HepG2 (cell line): ENCODE measurements at regions not wholly inside any gene's neighbourhood (a gene's known extent, or its start where the extent isn't known, plus 50 kb on each side); places are given as distances from the start of the nearest gene placed in this dataset.

Source experiments
- ATAC-seq: fragments of 200-7000 bp; cut with Tn5 transposase; 3 replicates; pipeline ENCODE4 v1.9.1; 2020; ENCODE audit warnings: mild to moderate bottlenecking, moderate library complexity
- BruUV-seq: library from RNA; stranded (reverse); fragments of 400-500 nt; replicated peaks from 2 replicates; lab custom pipeline; 2021; lab: Mats Ljungman, UMichigan
- CTCF ChIA-PET: fragments of 300-600 bp; formaldehyde crosslinking; extraction: SDS; loops from one replicate; lab custom pipeline; 2021; ENCODE audit warnings: low total read pairs, inconsistent platforms, low intra/inter-chr PET ratio; lab: Yijun Ruan, JAX
- POLR2A ChIA-PET: fragments of 350-600 bp; sonication (Branson Sonifier 250); formaldehyde crosslinking; loops from one replicate; lab custom pipeline; 2020; ENCODE audit warnings: antibody characterized with exemption, inconsistent platforms; lab: Yijun Ruan, JAX
- DNase-seq: peaks from one replicate; pipeline ENCODE4 v3.0.0-alpha.2; 2015; ENCODE audit warnings: low spot score
- FAIRE-seq: peaks from 3 replicates; lab custom pipeline; 2011; peaks lifted over from hg19 to GRCh38; lab: Jason Lieb, UNC
- H2AFZ ChIP-seq: one replicate; pipeline ENCODE4 v1.6.1; 2011; ENCODE audit warnings: low read length, inconsistent platforms
- H3K27ac ChIP-seq: fragments of 300-600 bp; 3 replicates; pipeline ENCODE4 v1.8.0; 2011; ENCODE audit warnings: mixed run types, mild to moderate bottlenecking, mixed read lengths, low read length, inconsistent platforms; ENCODE audit not compliant: insufficient read depth; ENCODE audit errors: extremely low read length
- H3K27me3 ChIP-seq, 2 experiments: fragments of 200-600 bp in 1 of 2; 2 replicates in 1 of 2; 3 replicates in 1 of 2; pipeline versions ENCODE4 v1.6.0 to v1.8.0; 2011; ENCODE audit warnings: low read length in 2 of 2, mild to moderate bottlenecking in 2 of 2, moderate library complexity in 2 of 2, inconsistent platforms in 1 of 2; ENCODE audit not compliant: insufficient read depth in 2 of 2, control insufficient read depth in 1 of 2
- H3K36me3 ChIP-seq, 2 experiments: fragments of 200-600 bp in 1 of 2; replicated peaks in 1 of 2; 2 replicates in 1 of 2; 3 replicates in 1 of 2; pipeline versions ENCODE4 v1.5.1 to v1.8.0; 2011; ENCODE audit warnings: low read length in 2 of 2, inconsistent platforms in 1 of 2; ENCODE audit not compliant: insufficient read depth in 2 of 2, control insufficient read depth in 1 of 2
- H3K4me1 ChIP-seq: 2 replicates; pipeline ENCODE4 v1.5.1; 2012; ENCODE audit warnings: low read length, inconsistent platforms; ENCODE audit not compliant: insufficient read depth
- H3K4me2 ChIP-seq: 2 replicates; pipeline ENCODE4 v1.6.0; 2011; ENCODE audit warnings: low read depth, low read length, inconsistent platforms
- H3K4me3 ChIP-seq, 3 experiments: fragments of 200-600 bp in 1 of 3; sonication (generic), shearing (Covaris generic) in 1 of 3; replicated peaks in 1 of 3; 2 replicates each; pipeline ENCODE4 v1.5.1; 2011 to 2016; ENCODE audit warnings: low read length in 3 of 3, inconsistent platforms in 2 of 3, low read depth in 2 of 3, mild to moderate bottlenecking in 2 of 3, control low read depth in 1 of 3, mixed read lengths in 1 of 3; ENCODE audit not compliant: insufficient read depth in 1 of 3
- H3K79me2 ChIP-seq: one replicate; pipeline ENCODE4 v1.6.1; 2011; ENCODE audit warnings: low read length, inconsistent platforms; ENCODE audit not compliant: insufficient read depth
- H3K9ac ChIP-seq: 2 replicates; pipeline ENCODE4 v1.6.0; 2011; ENCODE audit warnings: mild to moderate bottlenecking, low read depth, low read length, inconsistent platforms; ENCODE audit not compliant: insufficient read depth
- H3K9me3 ChIP-seq: 2 replicates; pipeline ENCODE4 v1.5.1; 2012; ENCODE audit warnings: mild to moderate bottlenecking, low read length
- H4K20me1 ChIP-seq: 2 replicates; pipeline ENCODE4 v1.6.0; 2011; ENCODE audit warnings: inconsistent platforms, mild to moderate bottlenecking, low read length, moderate library complexity; ENCODE audit not compliant: insufficient read depth
- DMAP1 ChIP-seq: IDR thresholded peaks from 2 replicates; pipeline ENCODE4 v1.6.1; 2016
- JARID2 ChIP-seq: sonication (generic); formaldehyde crosslinking; IDR thresholded peaks from 2 replicates; pipeline ENCODE4 v1.8.1; 2023; ENCODE audit warnings: missing genetic modification reagents, inconsistent platforms; ENCODE audit not compliant: insufficient replicate concordance
- PTBP1 ChIP-seq: fragments of 200-400 bp; formaldehyde crosslinking; IDR thresholded peaks from 2 replicates; pipeline ENCODE4 v1.6.1; 2018; ENCODE audit warnings: low read length, low read depth; ENCODE audit not compliant: poor library complexity, severe bottlenecking
- RARG ChIP-seq: sonication (generic); formaldehyde crosslinking; IDR thresholded peaks from 2 replicates; pipeline ENCODE4 v1.4.0; 2020; ENCODE audit warnings: low read depth, mild to moderate bottlenecking, missing genetic modification reagents
- SRY ChIP-seq: sonication (generic); formaldehyde crosslinking; IDR thresholded peaks from 2 replicates; pipeline ENCODE4 v1.8.0; 2022; ENCODE audit warnings: mild to moderate bottlenecking, missing genetic modification reagents
- ZFP62 ChIP-seq: sonication (generic); formaldehyde crosslinking; IDR thresholded peaks from 2 replicates; pipeline ENCODE4 v1.4.0; 2020; ENCODE audit warnings: missing genetic modification reagents
- ZNF251 ChIP-seq: sonication (generic); formaldehyde crosslinking; IDR thresholded peaks from 2 replicates; pipeline ENCODE4 v1.9.0; 2021; ENCODE audit warnings: mild to moderate bottlenecking, missing genetic modification reagents
- ZNF335 ChIP-seq: sonication (generic); formaldehyde crosslinking; IDR thresholded peaks from 2 replicates; pipeline ENCODE4 v1.4.0; 2020; ENCODE audit warnings: missing genetic modification reagents
- ZNF549 ChIP-seq: sonication (generic); formaldehyde crosslinking; IDR thresholded peaks from 2 replicates; pipeline ENCODE4 v1.5.0; 2020; ENCODE audit warnings: missing genetic modification reagents
- ZNF782 ChIP-seq: sonication (generic); formaldehyde crosslinking; IDR thresholded peaks from 2 replicates; pipeline ENCODE4 v1.4.0; 2020; ENCODE audit warnings: missing genetic modification reagents, mild to moderate bottlenecking, borderline replicate concordance
- ZNF792 ChIP-seq: IDR thresholded peaks from 2 replicates; pipeline ENCODE4 v1.6.1; 2016
- WGBS: methylation state at CpG from one replicate; pipeline ENCODE4 v1.1.6; 2017; ENCODE audit warnings: low lambda C conversion rate; 5-methylcytosine and 5-hydroxymethylcytosine counted together
- in situ Hi-C: cut with HindIII; loops from 2 replicates; pipeline ENCODE4 v1.10.0; 2017; ENCODE audit warnings: low pct_unique_long_range_greater_than_20kb; ENCODE audit not compliant: extremely low pct_ligation_motif_present
- intact Hi-C: fragments of 100-400 bp; cut with micrococcal nuclease; formaldehyde crosslinking; loops from one replicate; pipeline ENCODE4 v1.10.0; 2022; ENCODE audit not compliant: unreplicated experiment
- TF ChIP-seq, protein P1 (sequence below): fragments of 450-650 bp; IDR thresholded peaks from 2 replicates; pipeline ENCODE4 v1.6.1; 2017; ENCODE audit warnings: mild to moderate bottlenecking
- TF ChIP-seq, protein P2 (sequence below): sonication (generic); formaldehyde crosslinking; IDR thresholded peaks from 2 replicates; pipeline ENCODE4 v1.9.0; 2021; ENCODE audit warnings: missing genetic modification reagents, borderline replicate concordance
- TF ChIP-seq, protein P3 (sequence below): sonication (generic); formaldehyde crosslinking; IDR thresholded peaks from 2 replicates; pipeline ENCODE4 v1.4.0; 2020; ENCODE audit warnings: missing genetic modification reagents

DNA sequence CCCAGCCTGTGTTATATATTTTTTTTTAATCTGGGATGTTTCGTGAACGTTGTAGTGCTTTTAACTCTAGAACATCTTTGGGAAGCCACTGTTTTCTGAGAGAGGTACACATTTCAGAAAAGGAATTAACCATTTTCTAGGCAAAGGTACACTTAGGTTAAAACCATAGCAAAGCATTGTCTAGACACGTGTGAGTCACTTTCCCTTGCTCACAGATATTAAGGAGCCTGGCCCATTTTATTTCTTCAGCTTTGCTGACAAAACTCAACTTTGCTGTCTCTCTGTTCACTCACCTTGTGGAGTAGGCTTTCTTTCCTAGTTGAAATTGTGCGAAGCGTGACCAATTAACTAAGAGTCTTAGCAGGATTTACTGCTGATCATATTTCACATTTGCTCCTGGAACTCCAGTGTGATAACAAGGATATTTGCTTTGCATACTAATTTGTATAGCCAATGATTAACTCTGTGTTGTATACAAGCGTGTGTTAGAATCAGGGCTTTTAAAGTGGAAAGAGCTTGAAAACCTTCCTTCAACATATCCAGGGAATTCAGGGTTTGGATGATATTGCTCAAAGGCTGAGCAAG lies 215.0 kb upstream of the AGAP1 start:
- FAIRE-seq (no peak), DNase-seq (no peak), ATAC-seq (no peak)
- BruUV-seq: no TSS peak
- 34% methylated on average over 6 of the region's 6 CpGs for WGBS
- POLR2A ChIA-PET: no interaction called here
- no peaks in the 10 kb centered on the region for H3K79me2 ChIP-seq
- H2AFZ ChIP-seq: no peak overlapping the region
- no peaks in the 10 kb centered on the region for H3K36me3 ChIP-seq
- no peak for TF ChIP-seq JARID2
- TF ChIP-seq, protein P1, sequence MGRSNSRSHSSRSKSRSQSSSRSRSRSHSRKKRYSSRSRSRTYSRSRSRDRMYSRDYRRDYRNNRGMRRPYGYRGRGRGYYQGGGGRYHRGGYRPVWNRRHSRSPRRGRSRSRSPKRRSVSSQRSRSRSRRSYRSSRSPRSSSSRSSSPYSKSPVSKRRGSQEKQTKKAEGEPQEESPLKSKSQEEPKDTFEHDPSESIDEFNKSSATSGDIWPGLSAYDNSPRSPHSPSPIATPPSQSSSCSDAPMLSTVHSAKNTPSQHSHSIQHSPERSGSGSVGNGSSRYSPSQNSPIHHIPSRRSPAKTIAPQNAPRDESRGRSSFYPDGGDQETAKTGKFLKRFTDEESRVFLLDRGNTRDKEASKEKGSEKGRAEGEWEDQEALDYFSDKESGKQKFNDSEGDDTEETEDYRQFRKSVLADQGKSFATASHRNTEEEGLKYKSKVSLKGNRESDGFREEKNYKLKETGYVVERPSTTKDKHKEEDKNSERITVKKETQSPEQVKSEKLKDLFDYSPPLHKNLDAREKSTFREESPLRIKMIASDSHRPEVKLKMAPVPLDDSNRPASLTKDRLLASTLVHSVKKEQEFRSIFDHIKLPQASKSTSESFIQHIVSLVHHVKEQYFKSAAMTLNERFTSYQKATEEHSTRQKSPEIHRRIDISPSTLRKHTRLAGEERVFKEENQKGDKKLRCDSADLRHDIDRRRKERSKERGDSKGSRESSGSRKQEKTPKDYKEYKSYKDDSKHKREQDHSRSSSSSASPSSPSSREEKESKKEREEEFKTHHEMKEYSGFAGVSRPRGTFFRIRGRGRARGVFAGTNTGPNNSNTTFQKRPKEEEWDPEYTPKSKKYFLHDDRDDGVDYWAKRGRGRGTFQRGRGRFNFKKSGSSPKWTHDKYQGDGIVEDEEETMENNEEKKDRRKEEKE: no peak
- no peak for TF ChIP-seq ZNF549 (CRISPR knock-in tag)
- no peak for TF ChIP-seq ZFP62
- TF ChIP-seq ZNF792 (CRISPR knock-in tag): no peak
- TF ChIP-seq, protein P2, sequence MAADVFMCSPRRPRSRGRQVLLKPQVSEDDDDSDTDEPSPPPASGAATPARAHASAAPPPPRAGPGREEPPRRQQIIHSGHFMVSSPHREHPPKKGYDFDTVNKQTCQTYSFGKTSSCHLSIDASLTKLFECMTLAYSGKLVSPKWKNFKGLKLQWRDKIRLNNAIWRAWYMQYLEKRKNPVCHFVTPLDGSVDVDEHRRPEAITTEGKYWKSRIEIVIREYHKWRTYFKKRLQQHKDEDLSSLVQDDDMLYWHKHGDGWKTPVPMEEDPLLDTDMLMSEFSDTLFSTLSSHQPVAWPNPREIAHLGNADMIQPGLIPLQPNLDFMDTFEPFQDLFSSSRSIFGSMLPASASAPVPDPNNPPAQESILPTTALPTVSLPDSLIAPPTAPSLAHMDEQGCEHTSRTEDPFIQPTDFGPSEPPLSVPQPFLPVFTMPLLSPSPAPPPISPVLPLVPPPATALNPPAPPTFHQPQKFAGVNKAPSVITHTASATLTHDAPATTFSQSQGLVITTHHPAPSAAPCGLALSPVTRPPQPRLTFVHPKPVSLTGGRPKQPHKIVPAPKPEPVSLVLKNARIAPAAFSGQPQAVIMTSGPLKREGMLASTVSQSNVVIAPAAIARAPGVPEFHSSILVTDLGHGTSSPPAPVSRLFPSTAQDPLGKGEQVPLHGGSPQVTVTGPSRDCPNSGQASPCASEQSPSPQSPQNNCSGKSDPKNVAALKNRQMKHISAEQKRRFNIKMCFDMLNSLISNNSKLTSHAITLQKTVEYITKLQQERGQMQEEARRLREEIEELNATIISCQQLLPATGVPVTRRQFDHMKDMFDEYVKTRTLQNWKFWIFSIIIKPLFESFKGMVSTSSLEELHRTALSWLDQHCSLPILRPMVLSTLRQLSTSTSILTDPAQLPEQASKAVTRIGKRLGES (CRISPR knock-in tag): no peak
- no peak for TF ChIP-seq ZNF251 (CRISPR knock-in tag)
- TF ChIP-seq ZNF782 (CRISPR knock-in tag): no peak
- no peak for TF ChIP-seq PTBP1
- TF ChIP-seq, protein P3, sequence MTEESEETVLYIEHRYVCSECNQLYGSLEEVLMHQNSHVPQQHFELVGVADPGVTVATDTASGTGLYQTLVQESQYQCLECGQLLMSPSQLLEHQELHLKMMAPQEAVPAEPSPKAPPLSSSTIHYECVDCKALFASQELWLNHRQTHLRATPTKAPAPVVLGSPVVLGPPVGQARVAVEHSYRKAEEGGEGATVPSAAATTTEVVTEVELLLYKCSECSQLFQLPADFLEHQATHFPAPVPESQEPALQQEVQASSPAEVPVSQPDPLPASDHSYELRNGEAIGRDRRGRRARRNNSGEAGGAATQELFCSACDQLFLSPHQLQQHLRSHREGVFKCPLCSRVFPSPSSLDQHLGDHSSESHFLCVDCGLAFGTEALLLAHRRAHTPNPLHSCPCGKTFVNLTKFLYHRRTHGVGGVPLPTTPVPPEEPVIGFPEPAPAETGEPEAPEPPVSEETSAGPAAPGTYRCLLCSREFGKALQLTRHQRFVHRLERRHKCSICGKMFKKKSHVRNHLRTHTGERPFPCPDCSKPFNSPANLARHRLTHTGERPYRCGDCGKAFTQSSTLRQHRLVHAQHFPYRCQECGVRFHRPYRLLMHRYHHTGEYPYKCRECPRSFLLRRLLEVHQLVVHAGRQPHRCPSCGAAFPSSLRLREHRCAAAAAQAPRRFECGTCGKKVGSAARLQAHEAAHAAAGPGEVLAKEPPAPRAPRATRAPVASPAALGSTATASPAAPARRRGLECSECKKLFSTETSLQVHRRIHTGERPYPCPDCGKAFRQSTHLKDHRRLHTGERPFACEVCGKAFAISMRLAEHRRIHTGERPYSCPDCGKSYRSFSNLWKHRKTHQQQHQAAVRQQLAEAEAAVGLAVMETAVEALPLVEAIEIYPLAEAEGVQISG (CRISPR knock-in tag): no peak
- TF ChIP-seq RARG: no peak
- no peak for TF ChIP-seq DMAP1 (CRISPR knock-in tag)
- TF ChIP-seq SRY (CRISPR knock-in tag): no peak
- TF ChIP-seq ZNF335: no peak
- H3K4me3 ChIP-seq: no peak overlapping the region
- H3K27ac ChIP-seq: no peak overlapping the region
- intact Hi-C loops: no loop called here
- no peaks in the 10 kb centered on the region for H3K4me1 ChIP-seq
- CTCF ChIA-PET: no interaction called here
- H3K4me2 ChIP-seq: no peak overlapping the region
- H4K20me1 ChIP-seq: no peaks in the 10 kb centered on the region
- peaks cover 0 to 11% of the 10 kb centered on the region in 2 experiments; a peak in 2 of 5 replicates for H3K27me3 ChIP-seq
- in situ Hi-C loops: no loop called here
- no peak overlapping the region for H3K9ac ChIP-seq
- H3K9me3 ChIP-seq: no peaks in the 10 kb centered on the region
